ENCODE measurements at regions not wholly inside any gene's neighbourhood (a gene's known extent, or its start where the extent isn't known, plus 50 kb on each side); places are given as distances from the start of the nearest gene placed in this dataset.

GRCh38 chr12:19018302-19018970, 111.1 kb upstream of the PLEKHA5 start:
- Histone ChIP-seq H3K27ac (replicated peaks) (peak overlapping the region; percentile 26), H3K9me3 (replicated peaks) (no peaks in the 10 kb centered on the region), H3K36me3 (no peaks in the 10 kb centered on the region), H3K27me3 (ENCODE audit: low read depth) (no peaks in the 10 kb centered on the region), H3K4me1 (peaks cover 21% of the 10 kb centered on the region), H3K4me3 (no peak overlapping the region)
- DNase-seq: no peak
- TF ChIP-seq CTCF (IDR thresholded peaks at IDR 0.05; ENCODE audit: borderline replicate concordance): no peak
- intact Hi-C loops (cut with micrococcal nuclease): no loop called here

GRCh38 chr12:19021240-19021639, 108.3 kb upstream of the PLEKHA5 start:
- Histone ChIP-seq H3K4me1 (peaks cover 21% of the 10 kb centered on the region), H3K27ac (replicated peaks) (no peak overlapping the region), H3K4me3 (no peak overlapping the region), H3K36me3 (no peaks in the 10 kb centered on the region), H3K9me3 (replicated peaks) (no peaks in the 10 kb centered on the region), H3K27me3 (ENCODE audit: low read depth) (no peaks in the 10 kb centered on the region)
- no peak for DNase-seq
- TF ChIP-seq CTCF (IDR thresholded peaks at IDR 0.05; ENCODE audit: borderline replicate concordance): no peak
- intact Hi-C loops (cut with micrococcal nuclease): no loop called here

DNA sequence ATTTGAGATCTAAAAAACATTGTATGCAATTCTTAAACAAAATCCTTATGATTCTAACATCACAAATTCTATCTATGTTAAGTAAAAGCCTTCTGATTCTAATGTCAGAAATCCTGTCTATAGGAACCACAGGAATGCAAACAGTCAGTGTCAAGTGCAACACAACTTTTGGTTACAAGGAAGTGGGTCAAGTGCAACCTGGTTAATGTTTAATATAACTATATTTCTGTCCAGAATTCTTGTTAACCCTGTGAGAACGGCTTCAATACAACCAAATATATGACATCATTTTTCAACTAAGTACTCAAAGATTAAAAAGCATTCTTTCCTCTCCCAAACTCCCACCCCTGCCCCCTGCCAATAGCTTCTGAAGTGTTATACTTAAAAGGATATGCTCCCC, 107.9 kb upstream of the PLEKHA5 start:
- Histone ChIP-seq H3K36me3 (no peaks in the 10 kb centered on the region), H3K4me3 (no peak overlapping the region), H3K27ac (replicated peaks) (no peak overlapping the region), H3K4me1 (peaks cover 19% of the 10 kb centered on the region), H3K9me3 (replicated peaks) (no peaks in the 10 kb centered on the region), H3K27me3 (ENCODE audit: low read depth) (no peaks in the 10 kb centered on the region)
- no peak for TF ChIP-seq CTCF (IDR thresholded peaks at IDR 0.05; ENCODE audit: borderline replicate concordance)
- intact Hi-C loops (cut with micrococcal nuclease): no loop called here
- no peak for DNase-seq

DNA sequence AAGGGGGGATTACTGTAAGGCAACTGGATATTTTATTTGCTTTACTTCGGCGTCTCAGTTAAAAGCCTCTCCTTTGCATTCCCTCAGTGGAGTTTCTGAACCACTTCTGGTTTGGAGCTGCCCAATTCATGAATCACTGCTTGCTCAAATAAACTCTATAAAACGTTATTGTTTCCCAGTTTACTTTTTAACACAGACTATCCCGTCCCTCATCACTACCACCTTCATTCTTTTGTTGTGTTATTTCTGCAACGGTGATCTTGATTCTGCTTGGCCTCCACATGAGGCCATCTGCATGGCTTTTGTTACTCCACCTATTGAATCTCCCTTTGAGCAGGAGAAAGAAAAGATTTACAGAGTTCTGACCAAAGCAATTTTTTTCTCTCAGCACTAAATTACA, 104.0 kb upstream of the PLEKHA5 start:
- no peak for TF ChIP-seq CTCF (IDR thresholded peaks at IDR 0.05; ENCODE audit: borderline replicate concordance)
- DNase-seq: no peak
- Histone ChIP-seq H3K27me3 (ENCODE audit: low read depth) (no peaks in the 10 kb centered on the region), H3K9me3 (replicated peaks) (no peaks in the 10 kb centered on the region), H3K36me3 (no peaks in the 10 kb centered on the region), H3K4me1 (no peaks in the 10 kb centered on the region), H3K27ac (replicated peaks) (no peak overlapping the region), H3K4me3 (no peak overlapping the region)
- intact Hi-C loops (cut with micrococcal nuclease): no loop called here

DNA sequence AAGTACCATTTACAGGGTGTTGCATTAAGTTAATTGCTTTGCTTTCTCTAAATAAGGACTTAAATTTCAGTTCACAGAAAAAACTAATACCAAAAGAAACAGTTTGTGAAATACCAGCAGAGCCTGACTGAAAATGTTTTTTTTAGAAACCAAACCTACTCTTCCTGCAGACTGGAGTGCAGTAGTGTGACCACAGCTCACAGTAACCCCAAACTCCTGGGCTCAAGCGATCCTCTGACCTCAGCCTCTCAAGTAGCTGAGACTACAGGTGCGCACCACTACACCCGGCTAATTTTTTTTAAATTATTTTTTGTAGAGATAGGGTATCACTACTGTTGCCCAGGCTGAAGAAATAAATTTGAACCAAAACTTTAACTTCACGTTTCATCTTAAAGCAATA, 103.5 kb upstream of the PLEKHA5 start:
- no peak overlapping the region for H3K27ac ChIP-seq (replicated peaks)
- H3K36me3 ChIP-seq: no peaks in the 10 kb centered on the region
- no peak overlapping the region for H3K4me3 ChIP-seq
- intact Hi-C loops (cut with micrococcal nuclease): no loop called here
- H3K9me3 ChIP-seq (replicated peaks): no peaks in the 10 kb centered on the region
- no peak for DNase-seq
- no peaks in the 10 kb centered on the region for H3K27me3 ChIP-seq (ENCODE audit: low read depth)
- H3K4me1 ChIP-seq: no peaks in the 10 kb centered on the region
- no peak for TF ChIP-seq CTCF (IDR thresholded peaks at IDR 0.05; ENCODE audit: borderline replicate concordance)

Data from left ventricle myocardium inferior (tissue), 1 donor.